ENCODE measurements at regions not wholly inside any gene's neighbourhood (a gene's known extent, or its start where the extent isn't known, plus 50 kb on each side); places are given as distances from the start of the nearest gene placed in this dataset.

GRCh38 chr10:60664859-60665258 is 113.4 kb upstream of the CDK1 start:
- no peak for FAIRE-seq

GRCh38 chr10:60663850-60664249 is 114.4 kb upstream of the CDK1 start:
- no peak for FAIRE-seq

GRCh38 chr10:60662917-60663614 is 115.2 kb upstream of the CDK1 start:
- no peak for FAIRE-seq

GRCh38 chr10:60661637-60662036 is 116.6 kb upstream of the CDK1 start:
- FAIRE-seq = no peak

- FAIRE-seq = no peak
Observed at GRCh38 chr10:60660625-60661024, 117.7 kb upstream of the CDK1 start.

- no peak for FAIRE-seq
Observed at GRCh38 chr10:60654813-60655464, 123.3 kb upstream of the CDK1 start.

GRCh38 chr10:60652628-60653027 is 125.7 kb upstream of the CDK1 start:
- no peak for FAIRE-seq

GRCh38 chr10:60650378-60650800 is 127.9 kb upstream of the CDK1 start:
- no peak for FAIRE-seq

- no peak for FAIRE-seq
Observed at GRCh38 chr10:60649485-60650377, 128.5 kb upstream of the CDK1 start.

GRCh38 chr10:60648761-60649160 is 129.5 kb upstream of the CDK1 start:
- no peak for FAIRE-seq

GRCh38 chr10:60646966-60647796 is 131.1 kb upstream of the CDK1 start:
- FAIRE-seq = peak; percentile 97

GRCh38 chr10:60645980-60646379 is 132.3 kb upstream of the CDK1 start:
- no peak for FAIRE-seq

GRCh38 chr10:60644436-60645130 is 133.7 kb upstream of the CDK1 start:
- FAIRE-seq = peak; percentile 29

GRCh38 chr10:60643874-60644273 is 134.4 kb upstream of the CDK1 start:
- FAIRE-seq = no peak

GRCh38 chr10:60629332-60629731 is 148.9 kb upstream of the CDK1 start:
- no peak for FAIRE-seq

- no peak for FAIRE-seq
Observed at GRCh38 chr10:60627778-60628748, 150.2 kb upstream of the CDK1 start.

GRCh38 chr10:60626037-60626436 is 152.2 kb upstream of the CDK1 start:
- FAIRE-seq = peak; percentile 61

- no peak for FAIRE-seq
Observed at GRCh38 chr10:60623627-60624026, 154.7 kb upstream of the CDK1 start.

GRCh38 chr10:60621018-60621417 is 157.3 kb upstream of the CDK1 start:
- FAIRE-seq = no peak

GRCh38 chr10:60618861-60619260 is 159.4 kb upstream of the CDK1 start:
- no peak for FAIRE-seq

GRCh38 chr10:60615541-60615940 is 162.7 kb upstream of the CDK1 start:
- no peak for FAIRE-seq
